ENCODE measurements at regions not wholly inside any gene's neighbourhood (a gene's known extent, or its start where the extent isn't known, plus 50 kb on each side); places are given as distances from the start of the nearest gene placed in this dataset.

- no peak overlapping the region for H3K56ac ChIP-seq (ENCODE audit: extremely low read depth, insufficient read depth, low read length)
- no peaks in the 10 kb centered on the region for H3K27me3 ChIP-seq (ENCODE audit: control insufficient read depth, insufficient read depth, low read length)
- H2AFZ ChIP-seq (replicated peaks; ENCODE audit: low read length, poor library complexity) = no peak overlapping the region
- H3K9me3 ChIP-seq (ENCODE audit: control insufficient read depth, insufficient read depth, low read length) = peaks cover 6% of the 10 kb centered on the region; the same call in 1 of the 2 replicates
- intact Hi-C loops (cut with micrococcal nuclease) = no loop called here
- H3K79me1 ChIP-seq (ENCODE audit: low read depth in 1 of 2, low read length in 2 of 2) = no peaks in the 10 kb centered on the region
- ChIA-PET CTCF (no interaction called here), POLR2A (ENCODE audit: unreplicated experiment) (no interaction called here)
- in situ Hi-C loops (cut with MboI; ENCODE audit: low sequenced_read_pairs) = no loop called here
- WGBS, 2 experiments (ENCODE audit: extremely low coverage in 2 of 2, insufficient read length in 1 of 2) = 0% methylated on average over 1 of the region's 3 CpGs; no CpG with 5 or more reads in 1 of the 2 experiments
- dilution Hi-C loops (cut with HindIII; ENCODE audit: low sequenced_read_pairs, unreplicated experiment) = no loop called here
- H2BK120ac ChIP-seq (ENCODE audit: low read depth, low read length) = no peak overlapping the region
- H3K23ac ChIP-seq (ENCODE audit: low read depth, low read length) = no peak overlapping the region
- no peaks in the 10 kb centered on the region for H3K9me1 ChIP-seq (ENCODE audit: insufficient read depth, low read length)
- H4K20me1 ChIP-seq (ENCODE audit: insufficient read depth, low read length) = no peaks in the 10 kb centered on the region
- no peaks in the 10 kb centered on the region for H3K4me1 ChIP-seq (ENCODE audit: control insufficient read depth, insufficient read depth, low read length)
- H3K4me2 ChIP-seq (ENCODE audit: low read depth, low read length) = no peak overlapping the region
- H3K18ac ChIP-seq (ENCODE audit: low read depth, low read length) = no peak overlapping the region
- no peak overlapping the region for H3K14ac ChIP-seq (replicated peaks; ENCODE audit: low read depth, low read length)
- H2AK9ac ChIP-seq (replicated peaks; ENCODE audit: low read depth, low read length, poor library complexity) = no peak overlapping the region
- H2AK5ac ChIP-seq (ENCODE audit: low read depth, low read length) = no peak overlapping the region
- H3K27ac ChIP-seq (ENCODE audit: insufficient read depth, low read length) = no peak overlapping the region
- H3K36me3 ChIP-seq (ENCODE audit: control insufficient read depth, insufficient read depth, low read length) = no peaks in the 10 kb centered on the region
- no peak for DNase-seq
- H2BK20ac ChIP-seq (ENCODE audit: low read depth, low read length) = no peak overlapping the region
- BruUV-seq (replicated peaks) = no TSS peak
- H2BK15ac ChIP-seq (ENCODE audit: low read depth, low read length) = no peak overlapping the region
- H3K4me3 ChIP-seq (ENCODE audit: insufficient read depth, low read depth, low read length) = no peak overlapping the region
- ATAC-seq (ENCODE audit: low read depth) = no peak
- H4K91ac ChIP-seq (ENCODE audit: insufficient read depth, low read depth, low read length) = no peak overlapping the region
- no peak overlapping the region for H2BK5ac ChIP-seq (ENCODE audit: low read depth, low read length, poor library complexity, severe bottlenecking)
- TF ChIP-seq RFX5 (IDR thresholded peaks at IDR 0.05; ENCODE audit: low read depth, low read length) (no peak), RAD21 (IDR thresholded peaks at IDR 0.05; ENCODE audit: low read length) (no peak), NFE2L2 (IDR thresholded peaks at IDR 0.05; ENCODE audit: low read depth, low read length) (no peak), CHD1 (IDR thresholded peaks at IDR 0.05; ENCODE audit: low read depth, low read length) (no peak), CTCF (conservative IDR thresholded peaks at IDR 0.05; ENCODE audit: low read depth, low read length) (no peak), ELK1 (IDR thresholded peaks at IDR 0.05; ENCODE audit: borderline replicate concordance, low read depth, low read length) (no peak), MAZ (IDR thresholded peaks at IDR 0.05; ENCODE audit: borderline replicate concordance, low read depth, low read length) (no peak)
- H4K5ac ChIP-seq (ENCODE audit: low read depth, low read length) = no peak overlapping the region
- H3K9ac ChIP-seq (ENCODE audit: low read depth, low read length) = no peak overlapping the region
- no peak overlapping the region for H4K8ac ChIP-seq (ENCODE audit: low read depth in 2 of 2, low read length in 2 of 2)
- H3K4ac ChIP-seq (ENCODE audit: low read depth, low read length) = no peak overlapping the region
Measured at GRCh38 chr10:80718024-80718423, 180.3 kb downstream of the SH2D4B start.

Data from IMR-90 (cell line).